H9 (cell line): ENCODE measurements at regions not wholly inside any gene's neighbourhood (a gene's known extent, or its start where the extent isn't known, plus 50 kb on each side); places are given as distances from the start of the nearest gene placed in this dataset.

Source experiments
- DNase-seq: peaks from one replicate; pipeline ENCODE4 v3.0.0-alpha.2; 2017
- H2AFZ ChIP-seq: one replicate; pipeline ENCODE4 v1.6.1; 2013; ENCODE audit warnings: mild to moderate bottlenecking, low read length, control low read depth, moderate library complexity
- H2AK5ac ChIP-seq: 2 replicates; pipeline ENCODE4 v1.6.1; 2013; ENCODE audit warnings: low read length, control low read depth, mixed read lengths; ENCODE audit not compliant: insufficient read length
- H2BK120ac ChIP-seq: one replicate; pipeline ENCODE4 v1.6.1; 2013; ENCODE audit warnings: low read depth, mild to moderate bottlenecking, low read length, control low read depth, inconsistent platforms; ENCODE audit not compliant: poor library complexity, severe bottlenecking
- H2BK12ac ChIP-seq: 2 replicates; pipeline ENCODE4 v1.6.1; 2013; ENCODE audit warnings: low read length, control low read depth, mixed read lengths, low read depth; ENCODE audit not compliant: insufficient read length
- H2BK15ac ChIP-seq: 2 replicates; pipeline ENCODE4 v1.6.1; 2013; ENCODE audit warnings: low read depth, low read length, control low read depth
- H2BK20ac ChIP-seq: one replicate; pipeline ENCODE4 v1.6.1; 2013; ENCODE audit warnings: low read depth, mild to moderate bottlenecking, low read length, control low read depth, inconsistent platforms; ENCODE audit not compliant: poor library complexity, severe bottlenecking
- H2BK5ac ChIP-seq: 2 replicates; pipeline ENCODE4 v1.6.1; 2013; ENCODE audit warnings: low read length, control low read depth, mixed read lengths; ENCODE audit not compliant: insufficient read length
- H3K14ac ChIP-seq: 2 replicates; pipeline ENCODE4 v1.6.1; 2013; ENCODE audit warnings: low read length, control low read depth; ENCODE audit not compliant: insufficient read depth
- H3K18ac ChIP-seq: 2 replicates; pipeline ENCODE4 v1.6.1; 2013; ENCODE audit warnings: low read depth, mild to moderate bottlenecking, mixed read lengths, low read length, control low read depth; ENCODE audit not compliant: insufficient read length
- H3K23ac ChIP-seq: 2 replicates; pipeline ENCODE4 v1.6.1; 2013; ENCODE audit warnings: low read length, control low read depth, mixed read lengths, low read depth; ENCODE audit not compliant: insufficient read length
- H3K23me2 ChIP-seq: 2 replicates; pipeline ENCODE4 v1.6.1; 2013; ENCODE audit warnings: low read depth, mild to moderate bottlenecking, mixed read lengths, low read length, control low read depth; ENCODE audit not compliant: insufficient read length, poor library complexity, severe bottlenecking
- H3K27ac ChIP-seq: 2 replicates; pipeline ENCODE4 v1.5.1; 2013; ENCODE audit warnings: low read length, control low read depth, mixed read lengths, low read depth; ENCODE audit not compliant: insufficient read length
- H3K27me3 ChIP-seq: 2 replicates; pipeline ENCODE4 v1.6.1; 2013; ENCODE audit warnings: low read length, control low read depth, inconsistent platforms; ENCODE audit not compliant: insufficient read depth
- H3K4ac ChIP-seq: 2 replicates; pipeline ENCODE4 v1.6.1; 2013; ENCODE audit warnings: low read depth, mild to moderate bottlenecking, control low read depth, inconsistent platforms, low read length, moderate library complexity
- H3K4me1 ChIP-seq: 2 replicates; pipeline ENCODE4 v1.6.1; 2013; ENCODE audit warnings: low read length, control low read depth, inconsistent platforms; ENCODE audit not compliant: insufficient read depth
- H3K4me2 ChIP-seq: 2 replicates; pipeline ENCODE4 v1.6.1; 2013; ENCODE audit warnings: low read length, control low read depth, mixed read lengths; ENCODE audit not compliant: insufficient read length, insufficient read depth
- H3K56ac ChIP-seq: 2 replicates; pipeline ENCODE4 v1.6.1; 2013; ENCODE audit warnings: low read depth, mild to moderate bottlenecking, mixed read lengths, low read length, control low read depth; ENCODE audit not compliant: insufficient read length
- H3K79me1 ChIP-seq: 2 replicates; pipeline ENCODE4 v1.6.1; 2013; ENCODE audit warnings: low read depth, mild to moderate bottlenecking, moderate library complexity, low read length, control low read depth, inconsistent platforms; ENCODE audit not compliant: insufficient read depth, poor library complexity, severe bottlenecking
- H3K79me2 ChIP-seq: 2 replicates; pipeline ENCODE4 v1.6.1; 2013; ENCODE audit warnings: low read length, control low read depth, inconsistent platforms; ENCODE audit not compliant: insufficient read depth
- H3K9ac ChIP-seq: 2 replicates; pipeline ENCODE4 v1.6.1; 2013; ENCODE audit warnings: low read length, control low read depth, mixed read lengths; ENCODE audit not compliant: insufficient read length; ENCODE audit errors: extremely low read depth
- H3K9me3 ChIP-seq: one replicate; pipeline ENCODE4 v1.6.1; 2013; ENCODE audit warnings: low read depth, low read length, inconsistent platforms; ENCODE audit not compliant: control insufficient read depth
- H3T11ph ChIP-seq: one replicate; pipeline ENCODE4 v1.6.1; 2013; ENCODE audit warnings: mild to moderate bottlenecking, low read length, control low read depth, inconsistent platforms
- H4K20me1 ChIP-seq: one replicate; pipeline ENCODE4 v1.6.1; 2013; ENCODE audit not compliant: control insufficient read depth, insufficient read length, insufficient read depth
- H4K5ac ChIP-seq: 2 replicates; pipeline ENCODE4 v1.6.1; 2013; ENCODE audit warnings: low read depth, mild to moderate bottlenecking, mixed read lengths, low read length, control low read depth; ENCODE audit not compliant: insufficient read length
- H4K8ac ChIP-seq: replicated peaks from 2 replicates; pipeline ENCODE4 v1.6.1; 2013; ENCODE audit warnings: low read length, control low read depth, mixed read lengths, low read depth; ENCODE audit not compliant: insufficient read length
- H4K91ac ChIP-seq: 2 replicates; pipeline ENCODE4 v1.6.1; 2013; ENCODE audit warnings: low read depth, mild to moderate bottlenecking, moderate library complexity, mixed read lengths, low read length, control low read depth; ENCODE audit not compliant: insufficient read length
- H3K27ac Mint-ChIP-seq, 3 experiments: 2 replicates in 2 of 3; 3 replicates in 1 of 3; pipeline ENCODE4 v1.8.0; 2020 to 2021; ENCODE audit warnings: mixed read lengths in 3 of 3, mild to moderate bottlenecking in 1 of 3, moderate library complexity in 1 of 3
- H3K27me3 Mint-ChIP-seq: 2 replicates; pipeline ENCODE4 v1.8.0; 2021; ENCODE audit warnings: low read depth, mild to moderate bottlenecking, moderate library complexity, mixed read lengths
- H3K36me3 Mint-ChIP-seq, 3 experiments: 2 replicates in 2 of 3; 3 replicates in 1 of 3; pipeline ENCODE4 v1.8.0; 2020 to 2021; ENCODE audit warnings: low read depth in 3 of 3, mixed read lengths in 3 of 3; ENCODE audit not compliant: insufficient read depth in 1 of 3
- H3K4me1 Mint-ChIP-seq, 2 experiments: 2 replicates each; pipeline ENCODE4 v1.8.0; 2020; ENCODE audit warnings: mixed read lengths in 2 of 2
- H3K4me3 Mint-ChIP-seq, 2 experiments: 2 replicates in 1 of 2; 3 replicates in 1 of 2; pipeline ENCODE4 v1.8.0; 2020 to 2021; ENCODE audit warnings: mild to moderate bottlenecking in 2 of 2, mixed read lengths in 2 of 2, moderate library complexity in 1 of 2
- H3K9me3 Mint-ChIP-seq, 2 experiments: 2 replicates in 1 of 2; 3 replicates in 1 of 2; pipeline ENCODE4 v1.8.0; 2020; ENCODE audit warnings: mild to moderate bottlenecking in 2 of 2, mixed read lengths in 2 of 2, moderate library complexity in 1 of 2
- WGBS: extraction: QIAGEN DNeasy Blood & Tissue Kit; methylation state at CpG from one replicate; pipeline ENCODE4 v1.1.7; 2013; ENCODE audit warnings: missing lambda C conversion rate, low lambda C conversion rate, mixed read lengths; ENCODE audit not compliant: insufficient read length; ENCODE audit errors: extremely low coverage; 5-methylcytosine and 5-hydroxymethylcytosine counted together
- TF ChIP-seq, protein P1 (sequence below): fragments of 200-600 bp; sonication (generic); conservative IDR thresholded peaks from 3 replicates; pipeline ENCODE4 v1.8.0; 2021; ENCODE audit warnings: antibody characterized with exemption, mild to moderate bottlenecking

DNA sequence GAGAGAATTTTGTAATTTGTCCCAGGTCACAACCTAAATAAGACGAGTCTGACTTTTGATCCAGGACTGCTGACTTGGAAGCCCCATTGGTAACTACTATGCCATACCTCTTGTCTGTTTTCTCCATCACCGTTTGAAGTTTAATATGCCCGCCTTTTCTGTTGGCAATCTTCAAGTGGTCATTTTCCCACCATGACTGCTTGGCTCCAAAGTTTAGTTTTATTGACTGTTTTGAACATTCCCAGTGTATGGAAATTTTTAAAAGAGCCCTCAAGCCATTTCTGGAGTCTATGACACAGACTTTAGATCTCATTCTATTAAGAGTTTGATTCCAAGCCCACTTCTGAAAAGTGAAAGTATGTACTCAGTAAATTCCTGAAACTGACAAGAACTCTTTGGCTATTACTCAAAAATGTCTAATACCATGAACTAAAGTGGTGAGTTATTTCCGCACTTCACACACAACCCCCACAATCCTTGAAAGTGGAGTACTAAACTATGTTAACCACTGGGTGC is 136.7 kb upstream of the ADAMTS9 start:
- Histone ChIP-seq H3K56ac (no peak overlapping the region), H2BK15ac (no peak overlapping the region), H3K4me1 (no peaks in the 10 kb centered on the region), H3K23me2 (no peaks in the 10 kb centered on the region), H3K9me3 (no peaks in the 10 kb centered on the region), H3K9ac (no peak overlapping the region), H2AK5ac (no peak overlapping the region), H3T11ph (no peak overlapping the region), H3K79me1 (no peaks in the 10 kb centered on the region), H4K5ac (no peak overlapping the region), H4K8ac (no peak overlapping the region), H3K14ac (no peak overlapping the region), H3K27me3 (no peaks in the 10 kb centered on the region), H2BK120ac (no peak overlapping the region), H3K18ac (no peak overlapping the region), H3K27ac (no peak overlapping the region), H4K20me1 (no peaks in the 10 kb centered on the region), H2BK20ac (no peak overlapping the region), H2BK5ac (no peak overlapping the region), H2AFZ (no peak overlapping the region), H4K91ac (no peak overlapping the region), H3K23ac (no peak overlapping the region), H3K79me2 (no peaks in the 10 kb centered on the region), H3K4ac (no peak overlapping the region), H2BK12ac (no peak overlapping the region), H3K4me2 (no peak overlapping the region)
- Mint-ChIP-seq H3K27ac (no peak overlapping the region), H3K36me3 (no peaks in the 10 kb centered on the region), H3K4me1 (peaks cover 15 to 16% of the 10 kb centered on the region in 2 experiments), H3K4me3 (no peak overlapping the region), H3K27me3 (no peaks in the 10 kb centered on the region; the same call in 1 of the 2 replicates), H3K9me3 (no peaks in the 10 kb centered on the region)
- no CpG with 5 or more reads among the region's 4 CpGs for WGBS
- DNase-seq = no peak
- TF ChIP-seq, protein P1, sequence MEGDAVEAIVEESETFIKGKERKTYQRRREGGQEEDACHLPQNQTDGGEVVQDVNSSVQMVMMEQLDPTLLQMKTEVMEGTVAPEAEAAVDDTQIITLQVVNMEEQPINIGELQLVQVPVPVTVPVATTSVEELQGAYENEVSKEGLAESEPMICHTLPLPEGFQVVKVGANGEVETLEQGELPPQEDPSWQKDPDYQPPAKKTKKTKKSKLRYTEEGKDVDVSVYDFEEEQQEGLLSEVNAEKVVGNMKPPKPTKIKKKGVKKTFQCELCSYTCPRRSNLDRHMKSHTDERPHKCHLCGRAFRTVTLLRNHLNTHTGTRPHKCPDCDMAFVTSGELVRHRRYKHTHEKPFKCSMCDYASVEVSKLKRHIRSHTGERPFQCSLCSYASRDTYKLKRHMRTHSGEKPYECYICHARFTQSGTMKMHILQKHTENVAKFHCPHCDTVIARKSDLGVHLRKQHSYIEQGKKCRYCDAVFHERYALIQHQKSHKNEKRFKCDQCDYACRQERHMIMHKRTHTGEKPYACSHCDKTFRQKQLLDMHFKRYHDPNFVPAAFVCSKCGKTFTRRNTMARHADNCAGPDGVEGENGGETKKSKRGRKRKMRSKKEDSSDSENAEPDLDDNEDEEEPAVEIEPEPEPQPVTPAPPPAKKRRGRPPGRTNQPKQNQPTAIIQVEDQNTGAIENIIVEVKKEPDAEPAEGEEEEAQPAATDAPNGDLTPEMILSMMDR = no peak
